ENCODE measurements at regions not wholly inside any gene's neighbourhood (a gene's known extent, or its start where the extent isn't known, plus 50 kb on each side); places are given as distances from the start of the nearest gene placed in this dataset.

DNA sequence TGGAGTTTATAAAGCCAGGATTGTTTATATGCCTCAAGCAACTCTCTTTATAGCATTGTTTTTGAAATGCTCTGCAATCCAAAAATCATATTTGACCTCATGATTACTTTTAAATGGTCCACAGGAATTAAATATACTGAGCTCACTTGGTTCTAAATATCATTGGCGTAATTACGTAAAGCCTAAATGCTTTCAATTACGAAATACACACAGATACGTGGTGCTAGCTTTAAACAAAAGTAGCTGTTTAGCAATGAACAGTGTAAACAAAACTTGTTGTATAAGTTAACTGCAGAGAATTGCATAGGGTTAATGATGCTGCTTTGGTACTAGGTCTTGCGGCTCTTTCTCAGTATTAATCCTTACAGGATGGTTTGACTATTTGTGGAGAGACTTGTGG is 346.6 kb downstream of the COG6 start:
- TF ChIP-seq, protein P1, sequence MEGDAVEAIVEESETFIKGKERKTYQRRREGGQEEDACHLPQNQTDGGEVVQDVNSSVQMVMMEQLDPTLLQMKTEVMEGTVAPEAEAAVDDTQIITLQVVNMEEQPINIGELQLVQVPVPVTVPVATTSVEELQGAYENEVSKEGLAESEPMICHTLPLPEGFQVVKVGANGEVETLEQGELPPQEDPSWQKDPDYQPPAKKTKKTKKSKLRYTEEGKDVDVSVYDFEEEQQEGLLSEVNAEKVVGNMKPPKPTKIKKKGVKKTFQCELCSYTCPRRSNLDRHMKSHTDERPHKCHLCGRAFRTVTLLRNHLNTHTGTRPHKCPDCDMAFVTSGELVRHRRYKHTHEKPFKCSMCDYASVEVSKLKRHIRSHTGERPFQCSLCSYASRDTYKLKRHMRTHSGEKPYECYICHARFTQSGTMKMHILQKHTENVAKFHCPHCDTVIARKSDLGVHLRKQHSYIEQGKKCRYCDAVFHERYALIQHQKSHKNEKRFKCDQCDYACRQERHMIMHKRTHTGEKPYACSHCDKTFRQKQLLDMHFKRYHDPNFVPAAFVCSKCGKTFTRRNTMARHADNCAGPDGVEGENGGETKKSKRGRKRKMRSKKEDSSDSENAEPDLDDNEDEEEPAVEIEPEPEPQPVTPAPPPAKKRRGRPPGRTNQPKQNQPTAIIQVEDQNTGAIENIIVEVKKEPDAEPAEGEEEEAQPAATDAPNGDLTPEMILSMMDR (IDR thresholded peaks at IDR 0.05) = no peak
- no peak for TF ChIP-seq POLR2A (IDR thresholded peaks at IDR 0.05)
